ENCODE measurements at regions not wholly inside any gene's neighbourhood (a gene's known extent, or its start where the extent isn't known, plus 50 kb on each side); places are given as distances from the start of the nearest gene placed in this dataset.

- Histone ChIP-seq H3K4me2 (no peak overlapping the region), H3K4me1 (ENCODE audit: control insufficient read depth in 1 of 2, insufficient read depth in 2 of 2, low read depth in 1 of 2, low read length in 1 of 2) (no peaks in the 10 kb centered on the region)
- CTCF ChIA-PET: interaction anchor here (0.6 kb wide), 1 partner anchor 508 kb away, joined by 3 read pairs; no protein-coding TSS in a partner anchor
These were observed 120.8 kb upstream of the DSCAM start for GRCh38 chr21:40967771-40968170.

More at GRCh38 chr21:40967771-40968170, 120.8 kb upstream of the DSCAM start:
- Histone ChIP-seq H2AFZ (ENCODE audit: low read depth) (no peak overlapping the region), H3K27me3 (ENCODE audit: insufficient read depth) (no peaks in the 10 kb centered on the region), H3F3A (replicated peaks; ENCODE audit: insufficient read depth) (no peaks in the 10 kb centered on the region), H3K79me2 (ENCODE audit: insufficient read depth) (no peaks in the 10 kb centered on the region), H4K20me1 (ENCODE audit: insufficient read depth) (no peaks in the 10 kb centered on the region), H3K36me3 (replicated peaks in 1 of 2; ENCODE audit: control insufficient read depth in 1 of 2, insufficient read depth in 2 of 2, low read length in 1 of 2) (no peaks in the 10 kb centered on the region), H3K27ac (ENCODE audit: low read depth in 2 of 2, low read length in 1 of 2) (no peak overlapping the region), H3K9ac (no peak overlapping the region), H3K9me2 (no peaks in the 10 kb centered on the region), H3K9me3 (no peaks in the 10 kb centered on the region), H3K4me3 (ENCODE audit: low read depth in 2 of 2, low read length in 1 of 2) (no peak overlapping the region)
- POLR2A ChIA-PET: no interaction called here
- DNase-seq: no peak
- TF ChIP-seq TCF12 (IDR thresholded peaks at IDR 0.05) (no peak), TAF1 (IDR thresholded peaks at IDR 0.05; ENCODE audit: borderline replicate concordance, low read depth, low read length) (no peak), EP300 (IDR thresholded peaks at IDR 0.05; ENCODE audit: borderline replicate concordance in 1 of 2, low read depth in 1 of 2, low read length in 1 of 2) (no peak), FOXJ3 (CRISPR knock-in tag; IDR thresholded peaks at IDR 0.05) (no peak), JUND (IDR thresholded peaks at IDR 0.05) (no peak), ZBTB33 (IDR thresholded peaks at IDR 0.05; ENCODE audit: borderline replicate concordance, low read depth) (no peak), NRF1 (IDR thresholded peaks at IDR 0.05; ENCODE audit: low read depth, low read length) (no peak), RFX5 (IDR thresholded peaks at IDR 0.05; ENCODE audit: low read length) (no peak), POLR2AphosphoS5 (IDR thresholded peaks at IDR 0.05; ENCODE audit: low read depth, low read length) (no peak), SMC3 (IDR thresholded peaks at IDR 0.05; ENCODE audit: low read depth, low read length) (no peak), CTCF (IDR thresholded peaks at IDR 0.05) (no peak), NFIC (IDR thresholded peaks at IDR 0.05; ENCODE audit: borderline replicate concordance) (no peak), ELF1 (IDR thresholded peaks at IDR 0.05) (no peak), FOSL2 (IDR thresholded peaks at IDR 0.05; ENCODE audit: borderline replicate concordance, low read depth) (no peak), IRF3 (IDR thresholded peaks at IDR 0.05; ENCODE audit: low read depth, low read length) (no peak), SIN3A (IDR thresholded peaks at IDR 0.05; ENCODE audit: borderline replicate concordance, low read depth, low read length) (no peak), YY1 (IDR thresholded peaks at IDR 0.05; ENCODE audit: low read depth) (no peak), MXI1 (IDR thresholded peaks at IDR 0.05; ENCODE audit: low read depth, low read length) (no peak)
- 16% methylated on average over 3 of the region's 3 CpGs for WGBS (ENCODE audit: low lambda C conversion rate)

Data from SK-N-SH (cell line).